Muscle layer of colon (tissue), 2 donors: ENCODE measurements at regions not wholly inside any gene's neighbourhood (a gene's known extent, or its start where the extent isn't known, plus 50 kb on each side); places are given as distances from the start of the nearest gene placed in this dataset.

Experiments used
- H3K27ac ChIP-seq: one replicate; pipeline ENCODE4 v1.7.0; 2013; ENCODE audit warnings: low read depth, mild to moderate bottlenecking, low read length, moderate library complexity
- H3K27me3 ChIP-seq, 2 donors: one replicate each; pipeline ENCODE4 v1.7.0; 2013; ENCODE audit warnings: low read length in 2 of 2, mild to moderate bottlenecking in 2 of 2; ENCODE audit not compliant: insufficient read depth in 2 of 2, control insufficient read depth in 1 of 2
- H3K36me3 ChIP-seq: one replicate; pipeline ENCODE4 v1.7.0; 2013; ENCODE audit warnings: mild to moderate bottlenecking, low read length; ENCODE audit not compliant: insufficient read depth
- H3K4me1 ChIP-seq: one replicate; pipeline ENCODE4 v1.7.0; 2013; ENCODE audit warnings: mild to moderate bottlenecking, low read length; ENCODE audit not compliant: insufficient read depth
- H3K4me3 ChIP-seq, 2 donors: one replicate each; pipeline ENCODE4 v1.7.0; 2013; ENCODE audit warnings: low read length in 2 of 2, low read depth in 1 of 2, mild to moderate bottlenecking in 1 of 2, moderate library complexity in 1 of 2
- H3K9ac ChIP-seq: one replicate; pipeline ENCODE4 v1.7.0; 2013; ENCODE audit warnings: low read length
- H3K9me3 ChIP-seq: one replicate; pipeline ENCODE4 v1.7.0; 2013; ENCODE audit warnings: mild to moderate bottlenecking, low read length
- donor health status: abdominal sarcoma.
- donor health status: Adenocarcinoma of cecum.

DNA sequence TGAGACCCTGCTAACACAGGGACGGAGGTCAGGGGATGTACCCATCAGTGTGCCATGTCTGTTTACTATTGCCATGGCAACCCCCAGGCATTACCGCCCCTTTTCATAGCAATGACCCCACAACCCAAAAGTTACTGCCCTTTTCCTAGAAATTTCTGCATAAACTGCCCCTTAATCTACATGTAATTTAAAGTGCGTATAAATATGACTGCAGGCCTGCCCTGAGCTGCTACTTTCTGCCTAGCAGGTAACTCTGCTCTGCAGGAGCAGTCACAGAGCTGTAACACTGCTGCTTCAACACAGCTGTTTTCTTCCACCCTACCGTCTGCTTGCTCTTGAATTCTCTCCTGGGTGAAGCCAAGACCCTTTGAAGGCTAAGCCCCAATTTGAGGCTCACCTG, 57.1 kb upstream of the RPS6KA2 start:
- no peaks in the 10 kb centered on the region for H3K9me3 ChIP-seq
- no peaks in the 10 kb centered on the region for H3K27me3 ChIP-seq
- no peak overlapping the region for H3K27ac ChIP-seq
- H3K9ac ChIP-seq: no peak overlapping the region
- no peak overlapping the region for H3K4me3 ChIP-seq
- H3K36me3 ChIP-seq: no peaks in the 10 kb centered on the region
- H3K4me1 ChIP-seq: no peaks in the 10 kb centered on the region

DNA sequence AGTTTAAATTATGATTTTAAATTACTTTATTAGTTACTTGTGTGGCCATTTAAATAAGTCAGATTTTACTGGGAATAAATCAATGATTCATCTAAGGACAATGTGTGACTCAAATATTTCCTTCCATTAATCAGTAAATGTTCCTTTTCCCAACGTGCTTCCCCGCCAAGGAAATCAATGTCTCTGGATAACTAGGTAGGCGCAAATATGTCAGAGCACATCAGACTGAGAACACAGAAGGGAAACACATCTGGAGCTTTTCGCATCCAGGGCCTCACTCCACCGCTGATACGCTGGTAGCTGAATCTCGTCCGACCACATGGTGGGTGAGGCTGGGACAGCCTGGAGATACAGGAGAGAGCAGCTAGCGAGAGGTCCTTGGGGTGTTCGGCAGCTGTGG, 56.4 kb upstream of the RPS6KA2 start:
- Histone ChIP-seq H3K27me3 (no peaks in the 10 kb centered on the region), H3K9ac (no peak overlapping the region), H3K36me3 (no peaks in the 10 kb centered on the region), H3K4me3 (no peak overlapping the region), H3K9me3 (no peaks in the 10 kb centered on the region), H3K27ac (no peak overlapping the region), H3K4me1 (no peaks in the 10 kb centered on the region)

DNA sequence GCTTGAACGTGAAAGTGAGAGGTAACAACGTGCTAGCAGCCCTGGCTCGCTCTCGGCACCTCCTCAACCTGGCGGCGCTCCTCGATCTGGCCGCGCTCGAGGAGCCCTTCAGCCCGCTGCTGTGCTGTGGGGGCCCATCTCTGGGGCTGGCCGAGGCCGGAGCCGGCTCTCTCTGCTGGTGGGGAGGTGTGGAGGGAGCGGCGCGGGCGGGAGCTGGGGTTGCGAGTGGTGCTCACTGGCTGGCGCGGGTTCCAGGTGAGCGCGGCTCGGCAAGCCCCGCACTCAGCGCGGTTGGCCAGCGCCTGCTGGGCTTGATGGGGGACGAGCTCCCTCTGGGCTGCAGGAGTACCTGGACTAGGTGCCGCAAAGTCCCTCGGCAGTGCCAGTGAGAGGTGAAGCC, 52.5 kb upstream of the RPS6KA2 start:
- no peaks in the 10 kb centered on the region for H3K27me3 ChIP-seq
- no peak overlapping the region for H3K4me3 ChIP-seq
- H3K9me3 ChIP-seq: no peaks in the 10 kb centered on the region
- no peak overlapping the region for H3K27ac ChIP-seq
- no peak overlapping the region for H3K9ac ChIP-seq
- H3K36me3 ChIP-seq: no peaks in the 10 kb centered on the region
- no peaks in the 10 kb centered on the region for H3K4me1 ChIP-seq

DNA sequence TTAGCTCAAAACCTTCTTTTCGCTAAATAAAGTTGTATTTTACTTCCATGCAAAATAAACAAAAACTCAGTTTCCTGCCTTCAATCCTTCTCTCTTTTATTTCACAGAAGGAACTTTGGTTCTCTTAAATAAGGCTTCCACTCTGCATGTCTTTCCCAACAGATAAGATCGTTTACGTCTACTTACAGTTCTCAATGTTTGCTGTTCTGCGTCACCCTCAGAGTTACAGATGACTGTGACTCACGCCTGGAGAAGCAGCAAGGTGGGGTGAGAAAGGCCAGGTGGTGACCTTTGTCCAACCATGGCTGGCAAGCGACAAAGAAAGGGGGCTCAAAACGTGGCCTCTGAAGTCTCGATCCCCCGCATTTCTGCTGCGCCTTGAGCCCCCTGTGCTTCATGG, 51.4 kb upstream of the RPS6KA2 start:
- no peaks in the 10 kb centered on the region for H3K27me3 ChIP-seq

DNA sequence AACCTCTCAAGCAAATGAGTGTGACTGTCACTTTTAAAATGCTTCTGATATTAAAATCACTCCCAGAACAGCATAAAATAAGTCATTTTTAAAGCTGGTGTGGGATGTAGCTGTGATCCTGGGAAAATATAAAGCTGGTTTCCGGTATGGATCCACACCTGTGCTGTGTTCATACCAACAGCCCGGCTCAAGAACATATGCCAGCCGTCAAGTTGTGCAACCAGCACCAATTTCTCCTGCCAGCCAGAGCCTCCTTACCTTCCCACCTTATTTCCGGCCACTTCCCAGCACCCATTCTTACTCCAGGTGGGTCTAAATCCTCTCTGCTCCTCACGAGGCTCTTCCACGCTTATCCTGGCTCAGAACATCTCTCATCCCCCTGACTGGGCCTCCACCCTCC, 50.9 kb upstream of the RPS6KA2 start:
- Histone ChIP-seq H3K9ac (no peak overlapping the region), H3K27ac (no peak overlapping the region), H3K9me3 (no peaks in the 10 kb centered on the region), H3K4me3 (no peak overlapping the region), H3K36me3 (no peaks in the 10 kb centered on the region), H3K27me3 (no peaks in the 10 kb centered on the region), H3K4me1 (no peaks in the 10 kb centered on the region)

More for the DNA sequence above, 51.4 kb upstream of the RPS6KA2 start:
- Histone ChIP-seq H3K9ac (no peak overlapping the region), H3K4me1 (no peaks in the 10 kb centered on the region), H3K36me3 (no peaks in the 10 kb centered on the region), H3K27ac (no peak overlapping the region), H3K4me3 (no peak overlapping the region), H3K9me3 (no peaks in the 10 kb centered on the region)
